Right ventricle myocardium superior (tissue), 1 donor: ENCODE measurements at regions not wholly inside any gene's neighbourhood (a gene's known extent, or its start where the extent isn't known, plus 50 kb on each side); places are given as distances from the start of the nearest gene placed in this dataset.
A peak's percentile ranks its signal among the peaks of the same experiment; 100 is the strongest.

Experiments used
- ATAC-seq: fragments of 200-7000 bp; cut with Tn5 transposase; one replicate; pipeline ENCODE4 v1.9.1; 2020; ENCODE audit warnings: mild to moderate bottlenecking; ENCODE audit not compliant: poor library complexity
- DNase-seq: peaks from one replicate; pipeline ENCODE4 v3.0.0-alpha.2; 2020
- intact Hi-C: fragments of 100-400 bp; cut with DNase I; formaldehyde crosslinking; loops from one replicate; pipeline ENCODE4 v1.11.2; 2022
- donor health status: DM: no; HTN: yes; CAD: no; lungs with severe emphysema.

DNA sequence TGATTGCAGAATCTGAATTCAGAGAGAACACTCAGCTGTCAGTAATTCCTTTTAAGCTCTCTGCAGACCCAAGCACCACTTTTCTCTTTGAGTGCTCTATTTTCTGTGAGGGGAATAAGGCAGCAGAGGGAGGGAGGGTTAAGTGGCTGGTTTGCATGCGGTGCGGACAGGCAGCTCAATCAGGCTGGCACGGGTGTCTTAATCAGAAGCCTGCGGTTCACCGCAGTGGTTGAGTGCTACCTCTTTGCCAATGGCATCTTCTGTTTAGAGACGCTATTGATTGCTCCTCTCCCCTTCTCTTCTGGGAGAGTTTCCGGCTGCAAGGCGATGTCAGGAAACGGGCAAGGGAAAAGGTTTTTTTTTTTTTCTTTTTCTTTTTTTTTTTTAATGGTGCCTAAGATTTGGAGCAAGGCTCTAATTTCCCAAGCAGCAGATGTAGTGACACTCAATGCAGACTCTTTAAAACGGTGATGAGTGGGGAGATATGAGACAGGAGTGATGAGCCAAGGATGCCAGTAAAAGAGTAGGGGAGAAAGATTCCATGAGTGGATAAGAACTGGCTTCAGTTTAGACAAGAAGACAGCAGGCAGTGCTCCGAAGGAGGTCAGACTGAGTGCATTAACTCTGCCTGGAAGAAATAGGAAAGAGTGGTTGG, 533.7 kb upstream of the SEL1L start:
- ATAC-seq (no peak), DNase-seq (no peak)
- intact Hi-C loops, result no loop called here

DNA sequence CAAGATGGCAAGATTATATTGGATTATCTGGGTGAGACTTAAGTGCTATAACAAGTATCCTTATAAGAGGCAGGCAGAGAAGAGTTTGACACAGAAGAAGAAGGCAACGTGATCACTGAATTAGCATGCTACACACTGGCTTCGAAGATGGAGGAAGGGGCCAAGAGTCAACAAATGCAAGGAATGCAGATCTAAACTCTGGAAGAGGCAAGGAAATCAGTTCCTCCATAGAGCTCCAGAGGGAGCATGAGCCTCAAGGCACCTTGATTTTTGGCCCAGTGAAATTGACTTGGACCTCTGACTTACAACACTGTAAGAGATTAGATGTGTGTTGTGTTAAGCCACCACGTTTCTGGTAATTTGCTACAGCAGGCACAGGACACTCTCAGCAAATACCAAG, 536.4 kb upstream of the SEL1L start:
- ATAC-seq (no peak), DNase-seq (no peak)
- intact Hi-C loops, result no loop called here

DNA sequence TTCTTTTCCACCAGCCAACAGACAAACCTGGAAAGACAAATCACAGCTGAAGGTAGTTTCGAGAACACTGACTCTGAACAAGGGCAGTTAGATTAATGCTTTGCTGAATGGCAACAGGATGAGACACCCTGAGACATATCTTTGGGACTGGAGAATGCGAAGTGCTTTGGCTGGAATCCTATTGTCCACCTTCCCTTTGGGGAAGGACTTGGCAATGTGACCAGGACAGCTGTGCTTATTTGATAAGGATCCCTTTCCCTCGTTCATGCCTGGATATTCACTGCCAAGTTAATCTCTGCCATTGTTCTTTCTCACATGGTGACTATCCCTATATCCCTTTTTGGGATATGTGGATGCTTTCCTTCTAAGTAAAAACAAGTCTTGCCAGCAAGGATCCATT, 537.1 kb upstream of the SEL1L start:
- no peak for ATAC-seq
- DNase-seq, result no peak
- intact Hi-C loops, result no loop called here

DNA sequence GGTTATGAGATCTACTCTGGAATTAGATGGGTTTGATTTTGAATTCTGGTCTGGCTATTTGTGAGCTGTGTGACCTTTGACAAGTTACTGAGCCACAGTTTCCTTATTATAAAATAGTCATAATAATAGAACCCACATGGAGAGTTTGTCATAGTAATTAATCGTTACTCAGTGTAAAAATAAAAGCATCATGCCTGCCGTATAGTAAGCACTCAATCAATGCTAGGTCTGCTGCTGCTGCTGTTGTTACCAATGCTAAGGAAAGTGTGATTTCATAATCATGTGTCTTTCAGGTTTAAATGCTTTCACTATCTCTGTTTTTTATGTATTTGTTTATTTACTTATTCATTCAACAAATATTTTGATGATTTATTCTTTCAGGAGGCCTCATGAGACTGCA, 539.9 kb upstream of the SEL1L start:
- DNase-seq (no peak), ATAC-seq (no peak)
- intact Hi-C loops, result no loop called here

DNA sequence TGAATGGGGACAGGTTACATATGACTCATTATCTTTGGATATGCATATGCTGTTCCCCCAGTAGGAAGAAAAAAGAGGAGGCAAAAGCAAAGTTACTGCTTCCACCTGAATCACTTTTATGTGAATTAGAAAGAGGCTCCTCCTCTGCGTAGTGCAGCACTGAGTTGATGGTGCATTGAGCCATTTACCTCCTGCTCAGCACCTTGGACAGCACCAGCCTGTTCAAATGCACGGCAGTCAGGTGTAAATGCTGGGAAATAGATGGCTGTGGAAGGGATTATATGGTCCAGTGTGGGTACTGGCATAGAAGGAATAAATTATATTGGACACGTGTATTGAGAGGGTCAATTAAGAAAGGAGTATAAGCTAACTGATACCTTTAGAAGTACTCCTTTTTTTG, 541.9 kb upstream of the SEL1L start:
- intact Hi-C loops, result no loop called here
- ATAC-seq (no peak), DNase-seq (peak; percentile 41)

DNA sequence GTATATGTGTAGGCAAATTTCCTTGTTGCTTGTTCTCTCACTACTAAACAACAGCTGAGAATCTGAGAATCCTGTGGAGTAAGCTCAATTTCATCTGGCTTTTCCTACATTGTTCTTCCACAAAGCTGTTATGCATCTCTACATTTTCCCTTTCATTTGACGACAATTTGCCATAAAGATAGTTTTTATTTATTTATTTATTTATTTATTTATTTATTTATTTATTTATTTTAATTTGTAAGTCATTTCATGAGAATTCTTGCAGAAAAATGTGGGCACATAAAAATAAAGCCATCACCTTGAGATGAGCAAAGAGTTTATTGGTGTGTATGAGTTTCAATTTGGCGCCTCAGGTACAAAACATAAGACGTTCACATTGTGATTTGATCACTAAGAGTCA, 545.9 kb upstream of the SEL1L start:
- intact Hi-C loops, result no loop called here
- no peak for ATAC-seq

DNA sequence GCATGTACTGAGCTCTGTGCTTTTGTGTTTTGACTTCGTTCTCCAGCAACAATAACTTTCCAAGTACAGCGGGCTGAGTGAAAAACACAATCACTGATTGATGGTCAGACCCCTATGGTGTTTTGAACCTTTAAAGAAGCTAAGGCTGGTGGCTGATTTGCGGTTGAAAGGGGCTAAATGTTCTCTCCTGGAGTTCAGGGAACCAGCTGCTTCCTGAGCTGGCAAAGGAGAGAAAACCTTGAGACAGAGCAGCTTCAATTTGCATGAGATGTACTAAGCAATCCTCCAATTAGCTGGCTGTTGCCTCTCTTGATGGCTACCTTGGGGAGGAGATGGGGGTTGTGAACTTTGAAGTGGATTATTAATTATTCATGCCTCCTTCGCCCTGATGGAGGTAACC, 546.7 kb upstream of the SEL1L start:
- intact Hi-C loops, result no loop called here
- ATAC-seq (no peak), DNase-seq (no peak)

More for the DNA sequence above, 545.9 kb upstream of the SEL1L start:
- no peak for DNase-seq

DNA sequence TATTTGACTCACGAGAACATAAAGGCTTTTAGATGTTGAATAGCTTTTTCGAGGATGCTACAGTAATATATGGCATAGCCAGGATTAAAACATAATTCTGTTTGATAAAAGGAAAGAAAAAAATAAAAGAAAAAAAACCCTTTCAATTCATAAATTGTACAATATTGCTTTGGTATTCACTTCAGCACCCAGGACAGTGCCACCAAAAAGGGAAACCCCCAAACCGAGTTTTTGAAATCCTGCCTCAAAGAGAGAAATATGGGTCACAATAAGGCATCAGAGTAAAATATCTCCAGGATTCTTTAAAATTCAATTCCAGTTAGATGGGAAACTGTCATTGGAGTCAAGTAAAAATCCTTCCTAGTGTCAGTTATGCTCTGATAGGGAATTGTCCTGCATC, 551.2 kb upstream of the SEL1L start:
- intact Hi-C loops, result no loop called here
- DNase-seq, result no peak
- no peak for ATAC-seq

DNA sequence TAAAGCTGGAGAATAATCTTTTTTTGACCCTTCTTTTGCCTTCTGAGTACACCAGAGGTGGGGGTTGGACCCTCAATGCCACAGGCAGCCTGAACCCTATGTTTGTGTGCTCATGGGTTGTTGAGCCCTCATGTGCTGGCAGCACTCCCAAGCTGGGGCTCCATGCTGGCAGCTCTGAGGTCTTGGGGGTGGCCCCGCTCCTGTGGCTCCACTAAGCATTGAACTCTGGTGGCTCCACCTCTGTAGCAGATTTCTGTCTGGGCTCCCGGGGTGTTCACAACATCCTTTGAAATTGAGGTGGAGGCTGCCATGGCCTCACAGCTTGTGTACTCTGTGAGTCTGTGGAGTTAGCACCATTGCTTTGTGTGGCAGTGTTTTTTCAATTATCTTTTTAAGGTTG, 557.4 kb upstream of the SEL1L start:
- intact Hi-C loops, result no loop called here
- ATAC-seq, result no peak
- no peak for DNase-seq

DNA sequence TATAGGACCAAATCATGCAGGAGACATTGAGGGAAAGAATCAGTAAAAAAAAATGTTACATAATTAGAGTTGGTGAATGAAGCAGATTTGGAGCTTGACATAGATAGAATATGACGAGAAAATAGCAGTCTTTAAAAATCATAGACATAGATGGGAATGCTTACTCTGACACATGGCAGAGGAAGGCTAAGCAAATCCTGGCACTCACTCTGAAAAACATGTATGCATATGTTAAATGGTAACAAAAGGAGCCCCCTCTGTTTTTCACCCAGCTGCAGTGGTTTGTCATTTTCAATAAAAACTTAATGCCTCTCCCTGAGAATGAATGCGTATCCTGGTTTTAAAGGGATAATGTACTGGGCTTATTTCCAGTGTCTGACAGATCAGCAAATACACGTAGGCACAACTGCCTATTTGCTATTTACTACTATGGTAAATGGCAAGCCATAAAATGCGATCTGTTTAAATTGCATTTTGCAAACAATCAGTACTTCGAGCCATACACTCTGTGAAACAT, 561.2 kb upstream of the SEL1L start:
- DNase-seq (no peak), ATAC-seq (no peak)
- intact Hi-C loops, result no loop called here

DNA sequence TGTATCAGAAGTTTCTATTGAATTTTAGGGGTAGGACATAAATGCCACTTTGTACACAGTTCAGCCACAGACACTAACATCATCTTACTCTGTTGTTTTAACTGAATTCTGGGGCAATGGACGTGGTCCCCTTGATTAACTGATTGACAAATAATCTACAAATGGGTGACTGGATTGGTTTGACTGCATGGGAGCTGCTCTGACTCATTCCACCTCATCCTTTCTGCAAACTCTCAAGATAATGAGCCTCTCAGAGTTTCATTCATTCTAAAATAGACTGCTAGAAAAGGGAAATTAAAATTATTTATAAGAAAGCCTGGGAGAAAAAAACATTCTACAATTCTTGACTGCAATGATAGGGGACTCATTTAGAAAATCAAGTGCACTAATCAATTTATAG, 570.4 kb upstream of the SEL1L start:
- intact Hi-C loops, result no loop called here
- ATAC-seq, result no peak
- no peak for DNase-seq

DNA sequence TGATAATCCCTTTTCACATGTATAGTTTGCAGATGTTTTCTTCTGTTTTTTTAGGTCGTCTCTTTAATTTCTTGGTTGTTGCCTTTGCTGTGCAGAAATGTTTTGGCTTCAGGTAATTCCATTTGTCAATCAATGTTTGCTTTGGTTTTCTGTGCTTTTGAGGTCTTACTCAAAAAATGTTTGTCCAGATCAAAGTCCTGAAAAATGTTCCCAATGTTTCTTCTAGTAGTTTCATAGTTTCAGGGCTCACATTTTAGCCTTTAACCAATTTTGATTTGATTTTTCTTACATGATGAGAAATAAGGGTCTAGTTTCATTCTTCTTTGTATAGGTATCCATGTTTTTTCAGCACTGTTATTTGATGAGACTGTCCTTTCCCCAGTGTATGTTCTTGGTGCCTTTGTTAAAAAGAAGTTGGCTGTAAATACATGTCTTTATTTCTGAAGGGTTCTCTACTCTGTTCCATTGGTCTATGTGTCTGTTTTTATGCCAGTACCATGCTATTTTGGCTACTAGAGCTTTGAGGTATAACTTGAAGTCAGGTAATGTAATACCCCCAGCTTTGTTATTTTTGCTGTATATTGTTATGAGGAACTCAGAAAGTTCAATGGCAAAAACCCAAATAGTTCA, 578.7 kb upstream of the SEL1L start:
- ATAC-seq (no peak), DNase-seq (no peak)
- intact Hi-C loops, result no loop called here

DNA sequence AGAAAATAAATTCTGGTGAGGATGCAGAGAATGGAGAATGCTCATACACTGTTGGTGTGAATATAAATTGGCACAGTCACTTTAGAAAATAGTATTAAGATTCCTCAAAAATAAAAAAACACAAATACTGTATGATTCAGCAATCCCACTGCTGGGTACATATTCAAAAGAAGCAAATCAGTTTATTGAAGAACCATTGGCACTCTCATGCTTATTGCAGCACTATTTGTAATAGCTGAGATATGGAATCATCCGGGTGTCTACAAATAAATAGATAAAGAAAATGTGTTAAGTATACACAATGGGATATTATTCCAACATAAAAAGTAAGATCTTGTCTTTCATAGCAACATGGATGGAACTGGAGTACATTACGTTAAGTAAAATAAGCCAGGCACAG, 579.4 kb upstream of the SEL1L start:
- DNase-seq (no peak), ATAC-seq (no peak)
- intact Hi-C loops, result no loop called here

DNA sequence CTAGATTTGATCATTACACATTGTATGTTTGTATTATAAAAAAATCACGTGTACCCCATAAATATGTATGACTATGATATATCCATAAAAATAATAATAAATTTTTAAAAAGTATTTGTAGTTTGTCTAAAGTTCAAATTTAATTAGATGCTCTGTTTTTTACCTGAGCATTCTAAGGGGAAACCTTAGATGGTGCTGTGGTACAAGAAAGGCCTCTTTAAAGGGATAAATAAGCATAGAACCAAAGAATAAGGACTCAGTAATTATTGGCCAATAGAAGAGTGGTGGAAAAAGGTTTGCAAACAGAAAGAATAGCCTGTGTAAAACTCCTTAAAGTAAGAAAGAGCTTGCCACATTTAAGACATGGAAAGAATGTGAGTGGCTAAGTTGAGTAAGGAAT, 580.1 kb upstream of the SEL1L start:
- ATAC-seq (no peak), DNase-seq (no peak)
- intact Hi-C loops, result no loop called here

DNA sequence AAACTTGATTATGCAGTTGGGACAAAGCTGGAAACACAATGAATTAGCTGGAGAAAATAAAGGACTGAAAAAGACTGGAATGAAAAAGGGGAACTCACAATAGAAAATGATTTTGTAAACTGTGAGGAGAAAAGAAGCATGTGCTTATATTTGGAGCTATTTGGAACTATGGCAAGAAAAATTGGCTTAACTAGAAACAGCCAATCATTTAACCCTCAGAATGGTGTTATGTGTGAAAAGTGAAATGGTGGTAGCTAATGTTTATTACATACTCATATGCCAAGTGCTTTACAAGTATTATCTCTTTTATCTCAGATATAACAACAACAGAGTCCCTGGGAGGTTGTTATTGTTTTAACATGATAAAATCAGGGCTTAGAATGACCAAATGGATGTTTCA, 583.1 kb upstream of the SEL1L start:
- intact Hi-C loops, result no loop called here
- no peak for ATAC-seq
- no peak for DNase-seq

DNA sequence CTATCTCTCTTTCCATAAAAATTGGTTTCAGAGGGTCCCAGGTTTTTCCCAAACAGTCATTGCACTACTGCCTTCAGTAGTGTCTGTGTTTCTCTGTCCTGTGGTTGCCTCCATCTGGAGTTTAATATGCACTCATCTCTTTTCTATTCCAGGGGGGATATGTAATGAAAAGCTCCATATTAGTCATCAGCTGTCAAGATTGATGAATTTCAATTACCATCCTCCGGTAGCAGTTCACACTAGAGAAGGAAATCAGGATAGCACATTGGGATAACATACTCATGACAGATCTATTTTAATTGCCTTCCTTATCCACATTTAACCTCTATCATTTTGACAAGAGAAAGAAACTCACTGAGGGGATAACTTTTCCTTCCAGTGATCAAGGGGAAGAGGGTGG, 589.0 kb upstream of the SEL1L start:
- intact Hi-C loops, result no loop called here
- DNase-seq, result no peak
- ATAC-seq, result no peak

DNA sequence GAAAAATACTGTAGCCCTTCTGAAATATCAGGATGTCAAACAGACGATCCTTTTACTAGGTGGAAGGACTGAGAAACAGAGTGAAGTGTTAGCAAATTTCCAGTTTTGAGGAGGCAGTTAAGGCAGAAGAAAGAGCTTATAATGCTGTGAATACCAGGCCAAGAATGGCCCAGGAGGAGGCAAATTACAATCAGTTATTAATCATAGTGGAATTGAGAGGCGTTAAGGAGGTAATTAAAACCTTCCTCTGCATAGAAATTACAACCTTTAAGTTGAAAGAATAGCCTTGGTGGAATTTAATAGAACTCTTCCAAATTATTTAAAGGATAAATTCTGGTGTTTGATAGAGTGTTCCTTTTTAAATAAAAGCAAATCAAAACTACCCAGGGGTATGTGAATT, 590.9 kb upstream of the SEL1L start:
- DNase-seq, result no peak
- ATAC-seq, result no peak
- intact Hi-C loops, result no loop called here

DNA sequence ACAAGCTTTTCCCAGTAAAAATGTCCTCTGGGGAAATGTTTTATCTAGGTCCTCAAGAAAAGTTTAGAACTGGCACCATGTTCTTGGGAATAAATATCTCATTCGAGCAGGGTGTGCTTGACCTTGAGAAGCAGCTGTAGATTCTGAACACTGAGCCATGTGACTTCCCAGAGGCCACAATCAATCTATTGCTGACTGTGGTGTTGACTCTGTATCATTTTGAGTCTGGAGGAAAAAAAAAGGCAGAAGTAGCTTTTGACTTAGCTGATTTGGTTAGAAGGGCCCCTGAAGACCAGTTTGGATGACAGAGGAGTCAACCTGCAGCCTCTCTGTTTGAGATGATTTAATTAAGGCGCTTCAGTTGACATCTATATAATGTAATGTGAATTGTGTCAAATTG, 592.4 kb upstream of the SEL1L start:
- intact Hi-C loops, result no loop called here
- DNase-seq, result no peak

DNA sequence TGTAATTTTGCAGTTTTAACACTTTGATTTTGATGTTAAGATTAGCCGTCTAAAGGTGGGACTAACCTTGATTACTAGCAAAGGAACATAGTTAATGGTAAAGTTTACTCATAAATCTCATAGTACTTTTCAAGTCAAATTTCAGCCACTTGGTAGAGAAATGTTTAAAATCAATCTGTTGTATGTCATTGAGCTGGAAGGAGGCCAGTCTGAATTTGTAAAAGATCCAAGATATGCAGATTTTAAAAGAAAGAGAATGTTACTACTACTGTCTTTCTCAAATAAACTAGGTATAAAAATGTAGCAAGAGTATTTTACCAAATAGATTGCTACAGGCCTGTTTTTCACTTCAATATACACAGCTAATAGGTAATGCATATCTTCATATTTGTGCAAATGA, 600.8 kb upstream of the SEL1L start:
- no peak for DNase-seq
- intact Hi-C loops, result no loop called here
- ATAC-seq, result no peak

More for the DNA sequence above, 592.4 kb upstream of the SEL1L start:
- no peak for ATAC-seq

DNA sequence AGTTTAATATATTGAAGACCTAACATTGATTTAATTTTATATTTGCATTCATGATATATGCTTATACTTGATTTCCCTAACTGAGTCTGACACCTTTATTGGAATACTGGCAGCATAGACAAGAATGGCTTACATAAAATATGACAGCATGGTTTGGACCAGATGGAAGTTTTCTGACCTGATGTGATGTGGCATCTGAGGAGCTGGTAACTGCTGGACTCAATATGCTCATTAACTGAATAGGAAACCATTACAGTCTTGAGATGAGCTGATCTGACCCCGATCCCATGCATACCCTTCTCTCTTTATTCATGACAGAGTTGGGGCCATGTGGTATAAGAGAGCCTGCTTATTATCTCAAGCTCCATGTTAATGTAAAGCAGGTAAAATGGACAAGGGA, 604.8 kb upstream of the SEL1L start:
- DNase-seq (no peak), ATAC-seq (no peak)
- intact Hi-C loops, result no loop called here

DNA sequence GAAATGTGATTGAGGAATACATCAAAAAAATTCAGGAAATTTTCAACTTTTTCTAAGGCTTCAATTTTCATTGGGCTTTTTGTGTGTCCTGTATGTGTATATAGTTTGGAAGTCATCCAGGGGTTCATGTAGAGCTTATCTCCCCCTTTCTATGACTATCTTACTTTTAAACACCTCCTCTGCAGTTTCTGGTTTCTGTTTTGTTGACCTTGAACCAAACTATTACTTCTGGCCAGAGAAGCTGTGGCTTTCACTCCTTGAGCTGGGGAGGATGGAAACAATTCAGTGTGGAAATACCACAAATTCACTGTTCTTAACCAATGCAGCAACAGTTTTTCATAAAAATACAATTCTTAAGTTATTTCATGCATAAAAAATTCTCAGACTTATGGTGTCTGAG, 613.2 kb upstream of the SEL1L start:
- intact Hi-C loops, result no loop called here
- DNase-seq (no peak), ATAC-seq (no peak)
